Coronary artery (tissue), 2 donors: ENCODE measurements at regions not wholly inside any gene's neighbourhood (a gene's known extent, or its start where the extent isn't known, plus 50 kb on each side); places are given as distances from the start of the nearest gene placed in this dataset.

Experiments used
- DNase-seq: peaks from one replicate; pipeline ENCODE4 v3.0.0-alpha.2; 2017; ENCODE audit warnings: low spot score
- H3K27ac ChIP-seq, 2 donors: fragments of 200-600 bp; sonication (generic); one replicate each; pipeline ENCODE4 v1.5.1; 2016 to 2019
- H3K4me3 ChIP-seq: fragments of 200-600 bp; sonication (generic); 2 replicates; pipeline ENCODE4 v1.5.1; 2016; ENCODE audit warnings: mild to moderate bottlenecking, moderate library complexity
- CTCF ChIP-seq: fragments of 200-600 bp; sonication (generic); IDR thresholded peaks from one replicate; pipeline ENCODE4 v1.5.1; 2019; ENCODE audit warnings: antibody characterized with exemption

GRCh38 chr3:182690172-182690571 is 103.1 kb upstream of the ATP11B start:
- H3K27ac ChIP-seq: no peak overlapping the region
- TF ChIP-seq CTCF: no peak
- DNase-seq: no peak
- no peak overlapping the region for H3K4me3 ChIP-seq

- Histone ChIP-seq H3K4me3 (no peak overlapping the region), H3K27ac (no peak overlapping the region)
- no peak for TF ChIP-seq CTCF
These were observed 101.3 kb upstream of the ATP11B start for GRCh38 chr3:182692021-182692420.

GRCh38 chr3:182692695-182693094 is 100.6 kb upstream of the ATP11B start:
- TF ChIP-seq CTCF: no peak
- H3K27ac ChIP-seq: no peak overlapping the region
- DNase-seq: no peak
- no peak overlapping the region for H3K4me3 ChIP-seq

More at GRCh38 chr3:182692021-182692420, 101.3 kb upstream of the ATP11B start:
- no peak for DNase-seq

GRCh38 chr3:182693723-182694122 is 99.6 kb upstream of the ATP11B start:
- TF ChIP-seq CTCF: no peak
- no peak for DNase-seq
- Histone ChIP-seq H3K27ac (no peak overlapping the region), H3K4me3 (no peak overlapping the region)

- no peak for TF ChIP-seq CTCF
- DNase-seq: no peak
These were observed 96.4 kb upstream of the ATP11B start for GRCh38 chr3:182696916-182697315.

GRCh38 chr3:182697345-182697919 is 95.9 kb upstream of the ATP11B start:
- no peak overlapping the region for H3K4me3 ChIP-seq
- no peak overlapping the region for H3K27ac ChIP-seq
- TF ChIP-seq CTCF: no peak
- DNase-seq: no peak

More at GRCh38 chr3:182696916-182697315, 96.4 kb upstream of the ATP11B start:
- Histone ChIP-seq H3K27ac (no peak overlapping the region), H3K4me3 (no peak overlapping the region)

GRCh38 chr3:182698078-182698477 is 95.2 kb upstream of the ATP11B start:
- TF ChIP-seq CTCF: no peak
- Histone ChIP-seq H3K4me3 (no peak overlapping the region), H3K27ac (no peak overlapping the region)
- no peak for DNase-seq
